ENCODE measurements at regions not wholly inside any gene's neighbourhood (a gene's known extent, or its start where the extent isn't known, plus 50 kb on each side); places are given as distances from the start of the nearest gene placed in this dataset.

- TF ChIP-seq EP300 (conservative IDR thresholded peaks at IDR 0.05; ENCODE audit: poor library complexity, severe bottlenecking) (no peak), CTCF (IDR thresholded peaks at IDR 0.05; ENCODE audit: poor library complexity, severe bottlenecking) (no peak), POLR2AphosphoS5 (IDR thresholded peaks at IDR 0.05) (no peak), EZH2 (IDR thresholded peaks at IDR 0.05; ENCODE audit: borderline replicate concordance, insufficient read depth, low read length, poor library complexity, severe bottlenecking) (no peak), RAD21 (conservative IDR thresholded peaks at IDR 0.05) (no peak), TAF1 (IDR thresholded peaks at IDR 0.05; ENCODE audit: low read depth) (no peak), SMC3 (conservative IDR thresholded peaks at IDR 0.05; ENCODE audit: poor library complexity) (no peak), REST (IDR thresholded peaks at IDR 0.05; ENCODE audit: borderline replicate concordance) (no peak)
Measured at GRCh38 chr5:142474431-142475094, 149.7 kb upstream of the SPRY4 start.

Data from neural cell (in vitro differentiated cells).